T-helper 2 cell (primary cell): ENCODE measurements at regions not wholly inside any gene's neighbourhood (a gene's known extent, or its start where the extent isn't known, plus 50 kb on each side); places are given as distances from the start of the nearest gene placed in this dataset.
A peak's percentile ranks its signal among the peaks of the same experiment; 100 is the strongest.
"Not testable (repeated sequence)": the region's sequence is repeated elsewhere in the genome, so short reads cannot be mapped to it uniquely, and the experiment has no call there.

Experiments
- DNase-seq, 5 experiments: peaks; one replicate each; pipeline versions ENCODE4 v3.0.0 to v3.0.0-alpha.2; 2012 to 2022

GRCh38 chr13:94813920-94814475 lies 101.7 kb upstream of the SOX21 start:
- no peak for DNase-seq

GRCh38 chr13:94811753-94812152 lies 99.4 kb upstream of the SOX21 start:
- no peak for DNase-seq

GRCh38 chr13:94800423-94800822 lies 88.1 kb upstream of the SOX21 start:
- no peak for DNase-seq

- no peak for DNase-seq
These were observed 87.0 kb upstream of the SOX21 start for GRCh38 chr13:94799299-94799698.

GRCh38 chr13:94798738-94799137 lies 86.4 kb upstream of the SOX21 start:
- peak in 1 of 5 experiments; percentile 3 for DNase-seq

GRCh38 chr13:94795292-94795691 lies 82.9 kb upstream of the SOX21 start:
- DNase-seq, result no peak

- not testable (repeated sequence) for DNase-seq
These were observed 73.9 kb upstream of the SOX21 start for GRCh38 chr13:94786246-94786645.

GRCh38 chr13:94784066-94784465 lies 71.7 kb upstream of the SOX21 start:
- no peak for DNase-seq

- no peak for DNase-seq
These were observed 71.1 kb upstream of the SOX21 start for GRCh38 chr13:94783489-94783888.

GRCh38 chr13:94780421-94780820 lies 68.1 kb upstream of the SOX21 start:
- no peak for DNase-seq

- DNase-seq, result no peak
These were observed 66.6 kb upstream of the SOX21 start for GRCh38 chr13:94778986-94779385.

- DNase-seq, result no peak
These were observed 66.2 kb upstream of the SOX21 start for GRCh38 chr13:94778585-94778984.

- DNase-seq, result no peak
These were observed 64.6 kb upstream of the SOX21 start for GRCh38 chr13:94776956-94777355.

GRCh38 chr13:94776300-94776699 lies 64.0 kb upstream of the SOX21 start:
- no peak for DNase-seq

- no peak for DNase-seq
These were observed 53.5 kb upstream of the SOX21 start for GRCh38 chr13:94765814-94766213.

GRCh38 chr13:94764576-94765321 lies 52.4 kb upstream of the SOX21 start:
- peak in 1 of 5 experiments; percentile 43 for DNase-seq
